AG10803 (cell line): ENCODE measurements at regions not wholly inside any gene's neighbourhood (a gene's known extent, or its start where the extent isn't known, plus 50 kb on each side); places are given as distances from the start of the nearest gene placed in this dataset.
"Not testable (repeated sequence)": the region's sequence is repeated elsewhere in the genome, so short reads cannot be mapped to it uniquely, and the experiment has no call there.

Source experiments
- DNase-seq: peaks from one replicate; pipeline ENCODE4 v3.0.0; 2010; ENCODE audit warnings: low read depth
- H3K4me3 ChIP-seq: 2 replicates; pipeline ENCODE4 v1.5.1; 2011; ENCODE audit warnings: mild to moderate bottlenecking, low read length, control low read depth
- TF ChIP-seq, protein P1 (sequence below): conservative IDR thresholded peaks from 2 replicates; pipeline ENCODE4 v1.5.1; 2011; ENCODE audit warnings: mild to moderate bottlenecking, low read length, control low read depth, inconsistent platforms

DNA sequence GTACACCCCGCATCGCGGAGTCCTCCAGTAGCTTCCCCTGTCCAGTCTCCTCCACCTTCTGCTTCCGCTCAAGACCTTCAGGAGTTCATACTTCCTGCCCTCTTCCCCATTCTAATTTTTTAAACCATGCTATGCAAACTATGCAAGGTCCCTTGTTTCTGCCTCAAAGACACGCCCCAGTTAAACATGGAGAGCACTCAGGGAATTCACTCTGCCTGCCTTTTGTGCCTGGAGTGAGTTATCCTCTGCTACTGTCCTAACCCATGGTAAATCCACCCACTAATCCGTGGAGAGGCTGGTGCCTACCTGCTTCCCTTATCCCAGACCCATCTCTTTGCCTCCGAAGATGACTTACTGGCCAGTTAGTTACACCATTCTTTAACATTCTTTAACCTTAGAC lies 473.7 kb upstream of the JARID2 start:
- TF ChIP-seq, protein P1, sequence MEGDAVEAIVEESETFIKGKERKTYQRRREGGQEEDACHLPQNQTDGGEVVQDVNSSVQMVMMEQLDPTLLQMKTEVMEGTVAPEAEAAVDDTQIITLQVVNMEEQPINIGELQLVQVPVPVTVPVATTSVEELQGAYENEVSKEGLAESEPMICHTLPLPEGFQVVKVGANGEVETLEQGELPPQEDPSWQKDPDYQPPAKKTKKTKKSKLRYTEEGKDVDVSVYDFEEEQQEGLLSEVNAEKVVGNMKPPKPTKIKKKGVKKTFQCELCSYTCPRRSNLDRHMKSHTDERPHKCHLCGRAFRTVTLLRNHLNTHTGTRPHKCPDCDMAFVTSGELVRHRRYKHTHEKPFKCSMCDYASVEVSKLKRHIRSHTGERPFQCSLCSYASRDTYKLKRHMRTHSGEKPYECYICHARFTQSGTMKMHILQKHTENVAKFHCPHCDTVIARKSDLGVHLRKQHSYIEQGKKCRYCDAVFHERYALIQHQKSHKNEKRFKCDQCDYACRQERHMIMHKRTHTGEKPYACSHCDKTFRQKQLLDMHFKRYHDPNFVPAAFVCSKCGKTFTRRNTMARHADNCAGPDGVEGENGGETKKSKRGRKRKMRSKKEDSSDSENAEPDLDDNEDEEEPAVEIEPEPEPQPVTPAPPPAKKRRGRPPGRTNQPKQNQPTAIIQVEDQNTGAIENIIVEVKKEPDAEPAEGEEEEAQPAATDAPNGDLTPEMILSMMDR: no peak
- DNase-seq: no peak
- no peak overlapping the region for H3K4me3 ChIP-seq

DNA sequence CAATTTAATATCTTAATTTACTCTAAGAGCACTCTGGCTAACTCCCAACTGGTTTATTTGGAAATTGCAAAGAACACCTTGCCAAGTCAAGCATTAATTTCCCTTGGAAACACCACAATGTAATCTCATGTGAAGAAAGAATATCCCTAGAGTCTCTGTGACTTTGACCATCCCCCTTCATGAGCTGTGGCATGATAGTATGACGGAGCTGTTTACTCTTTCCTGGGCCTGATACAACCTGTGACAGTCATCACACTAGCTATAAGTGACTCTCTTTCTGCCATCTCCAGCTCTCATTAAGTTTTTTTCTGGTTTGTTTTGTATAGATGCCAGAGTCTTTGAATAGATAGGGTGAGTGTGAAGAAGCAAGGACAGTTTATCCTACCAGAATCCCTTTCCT lies 470.3 kb upstream of the JARID2 start:
- no peak for DNase-seq
- no peak overlapping the region for H3K4me3 ChIP-seq
- TF ChIP-seq, protein P1: no peak

DNA sequence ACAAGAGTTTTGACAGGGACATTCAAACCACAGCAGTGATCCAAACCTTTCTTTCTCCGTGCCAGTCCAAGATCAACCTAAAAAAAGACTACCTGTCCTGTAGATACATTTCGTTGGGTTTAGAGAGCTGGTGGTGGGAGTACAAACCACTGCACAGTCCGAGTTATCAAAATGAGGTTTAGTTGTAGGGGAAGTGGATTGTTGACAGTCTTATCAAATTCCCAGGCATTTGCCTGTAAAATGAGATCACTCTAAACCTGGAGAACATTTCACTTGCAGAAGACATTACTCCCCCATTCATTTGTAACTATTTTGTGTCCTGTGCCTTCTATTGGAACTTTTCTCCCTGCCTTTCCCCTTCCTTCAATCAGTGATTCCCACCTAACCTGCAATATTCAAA lies 469.6 kb upstream of the JARID2 start:
- no peak for DNase-seq
- TF ChIP-seq, protein P1: no peak
- no peak overlapping the region for H3K4me3 ChIP-seq

DNA sequence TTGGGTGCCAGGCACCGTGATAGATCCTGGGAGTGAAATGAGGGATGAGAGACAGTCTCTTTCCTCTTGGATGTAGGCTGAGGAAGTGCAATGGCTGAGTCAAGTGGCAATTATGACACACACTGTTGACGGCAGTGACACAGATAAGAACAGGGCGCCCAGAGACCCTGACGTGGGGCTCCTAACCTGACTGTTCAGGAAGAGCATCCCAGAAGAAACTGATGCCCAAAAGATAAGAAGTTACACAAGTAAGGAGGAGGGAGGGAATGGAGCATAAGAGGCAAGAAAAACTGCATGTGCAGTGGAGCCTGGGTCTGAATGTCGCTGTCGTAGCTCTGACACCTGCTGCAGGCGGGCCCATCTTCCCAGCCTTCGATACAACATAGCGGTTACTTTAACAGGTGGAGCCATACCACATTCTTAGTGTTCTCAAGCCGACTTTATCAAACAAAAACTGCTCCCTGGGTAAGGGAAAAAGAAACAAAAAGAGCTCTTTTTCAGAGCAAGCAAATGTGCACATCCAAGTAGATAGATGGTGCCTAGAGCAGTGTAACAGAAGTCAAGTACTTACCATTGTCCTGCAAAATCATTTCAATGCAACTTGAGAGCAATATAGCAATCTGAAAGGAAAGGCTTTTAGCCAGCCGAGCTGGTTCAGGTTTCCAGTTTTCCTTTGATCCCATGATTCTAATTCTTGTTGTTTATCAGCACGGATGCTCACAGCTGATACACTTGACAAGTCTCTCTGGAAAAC lies 463.9 kb upstream of the JARID2 start:
- no peak for DNase-seq
- TF ChIP-seq, protein P1: no peak

DNA sequence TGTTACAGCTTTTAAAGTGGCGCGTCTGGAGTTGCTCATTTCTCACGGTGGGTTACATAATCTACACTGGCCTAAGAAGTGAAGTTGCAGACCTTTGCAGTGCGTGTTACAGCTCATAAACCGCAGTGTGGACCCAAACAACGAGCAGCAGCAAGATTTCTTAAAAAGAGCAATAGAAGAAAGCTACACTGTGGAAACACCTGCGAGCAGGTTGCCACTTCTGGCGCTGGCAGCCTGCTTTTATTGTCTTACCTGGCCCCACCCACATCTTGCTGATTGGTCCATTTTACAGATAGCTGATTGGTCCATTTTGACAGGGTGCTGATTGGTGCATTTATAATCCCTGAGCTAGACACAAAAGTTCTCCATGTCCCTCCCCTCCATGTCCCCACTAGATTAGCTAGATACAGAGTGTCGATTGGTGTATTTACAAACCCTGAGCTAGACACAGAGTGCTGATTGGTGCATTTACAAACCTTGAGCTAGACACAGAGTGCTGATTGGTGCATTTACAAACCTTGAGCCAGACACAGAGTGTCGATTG lies 462.9 kb upstream of the JARID2 start:
- not testable (repeated sequence) for DNase-seq, H3K4me3 ChIP-seq

More for the DNA sequence above, 463.9 kb upstream of the JARID2 start:
- no peak overlapping the region for H3K4me3 ChIP-seq

DNA sequence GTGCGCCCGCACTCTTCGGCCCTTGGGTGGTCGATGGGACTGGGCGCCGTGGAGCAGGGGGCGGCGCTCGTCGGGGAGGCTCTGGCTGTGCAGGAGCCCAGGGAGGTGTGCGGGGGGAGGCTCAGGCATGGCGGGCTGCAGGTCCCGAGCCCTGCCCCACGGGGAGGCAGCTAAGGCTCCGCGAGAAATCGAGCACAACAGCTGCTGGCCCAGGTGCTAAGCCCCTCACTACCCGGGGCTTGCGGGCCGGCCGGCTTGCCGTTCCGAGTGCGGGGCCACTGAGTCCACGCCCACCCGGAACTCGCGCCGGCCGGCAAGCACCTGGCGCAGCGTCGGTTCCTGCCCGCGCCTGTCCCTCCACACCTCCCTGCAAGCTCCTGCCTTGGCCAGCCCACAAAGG lies 462.3 kb upstream of the JARID2 start:
- DNase-seq: no peak

DNA sequence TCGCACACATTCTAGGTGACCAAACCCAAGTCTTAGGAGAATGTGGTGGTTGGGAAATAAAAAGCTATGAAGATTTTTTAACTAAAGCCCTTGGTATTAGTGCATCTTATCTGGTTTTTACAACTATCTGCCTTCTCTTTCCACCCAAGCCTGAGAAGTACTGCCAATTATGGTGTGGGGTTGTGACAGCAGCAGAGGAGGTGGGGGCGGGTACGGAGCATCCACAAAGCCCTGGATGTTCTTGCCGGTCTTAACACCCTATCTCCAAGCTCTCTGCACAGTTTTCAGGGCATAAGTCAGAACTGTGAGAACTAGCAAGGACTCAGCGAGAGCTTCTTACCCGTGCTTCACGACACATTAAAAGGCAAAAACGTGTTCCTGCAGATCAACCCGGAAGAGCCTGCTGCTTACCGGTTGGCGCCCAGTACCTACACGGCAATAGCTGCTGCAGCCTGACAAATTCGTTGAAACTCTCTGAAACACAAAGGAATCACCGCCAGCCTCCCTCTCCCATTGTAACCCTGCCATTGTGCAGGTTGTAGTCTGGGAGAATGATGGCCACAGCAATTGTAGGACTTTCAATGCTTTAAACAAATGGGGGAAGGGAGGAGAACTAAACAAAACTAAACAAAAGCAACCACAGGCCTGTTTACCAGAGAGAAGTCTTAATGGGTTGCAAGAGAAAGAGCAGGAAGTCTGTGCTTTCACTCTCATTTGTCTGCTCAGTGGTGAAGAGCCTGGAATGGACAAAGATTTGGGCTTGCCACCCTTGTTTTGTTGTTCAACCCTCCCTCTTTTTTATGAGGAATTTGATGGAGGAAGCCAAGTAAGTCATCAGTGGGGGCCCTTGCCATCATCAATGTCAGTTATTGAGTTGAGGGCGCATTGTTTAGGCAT lies 461.0 kb upstream of the JARID2 start:
- no peak for DNase-seq
- TF ChIP-seq, protein P1: no peak
- H3K4me3 ChIP-seq: no peak overlapping the region

More for the DNA sequence above, 462.3 kb upstream of the JARID2 start:
- H3K4me3 ChIP-seq: no peak overlapping the region
- TF ChIP-seq, protein P1: no peak
